IPS DF 19.7 (cell line): ENCODE measurements at regions not wholly inside any gene's neighbourhood (a gene's known extent, or its start where the extent isn't known, plus 50 kb on each side); places are given as distances from the start of the nearest gene placed in this dataset.

Experiments
- DNase-seq: peaks from one replicate; pipeline ENCODE4 v3.0.0-alpha.2; 2013; ENCODE audit warnings: low read depth, low spot score

DNA sequence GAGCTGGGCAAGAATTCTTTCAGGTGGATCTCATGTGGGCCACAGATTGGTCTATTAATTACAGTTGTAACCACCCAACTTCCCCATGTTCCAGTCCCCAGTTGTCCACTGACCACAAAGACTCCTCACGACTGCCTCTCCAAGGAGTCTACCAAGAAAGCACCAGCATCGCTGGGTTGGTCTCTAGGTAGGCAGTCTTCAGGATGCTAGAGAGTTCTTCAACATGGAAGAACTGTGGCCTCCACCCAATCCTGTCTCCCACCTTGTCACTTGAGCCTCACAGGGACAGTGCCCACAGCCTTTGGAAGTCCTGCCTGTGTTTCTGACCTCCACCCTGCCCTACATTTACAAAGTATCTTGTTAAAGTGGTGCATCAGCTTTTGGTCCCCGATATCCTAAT lies 184.7 kb upstream of the FN1 start:
- DNase-seq: no peak

DNA sequence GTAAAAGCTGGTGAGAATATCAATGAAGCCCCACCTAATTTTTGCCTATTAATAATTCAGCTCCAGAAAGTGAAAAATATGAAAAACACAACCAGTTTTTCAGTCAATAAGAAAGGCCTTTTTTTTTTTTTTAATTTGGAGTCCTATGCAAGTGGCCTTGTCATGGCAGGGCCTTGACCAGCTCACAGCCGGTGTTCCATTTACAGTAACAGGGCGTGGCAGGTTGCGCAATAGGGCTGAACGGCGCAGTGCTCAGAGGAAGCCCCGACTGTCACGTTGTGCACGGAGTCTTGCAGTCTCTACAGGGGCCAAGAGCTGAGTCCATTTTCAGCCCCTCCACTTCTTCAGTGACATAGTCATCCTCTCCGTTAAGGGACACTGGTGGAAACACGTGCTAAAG lies 184.1 kb upstream of the FN1 start:
- DNase-seq: no peak

DNA sequence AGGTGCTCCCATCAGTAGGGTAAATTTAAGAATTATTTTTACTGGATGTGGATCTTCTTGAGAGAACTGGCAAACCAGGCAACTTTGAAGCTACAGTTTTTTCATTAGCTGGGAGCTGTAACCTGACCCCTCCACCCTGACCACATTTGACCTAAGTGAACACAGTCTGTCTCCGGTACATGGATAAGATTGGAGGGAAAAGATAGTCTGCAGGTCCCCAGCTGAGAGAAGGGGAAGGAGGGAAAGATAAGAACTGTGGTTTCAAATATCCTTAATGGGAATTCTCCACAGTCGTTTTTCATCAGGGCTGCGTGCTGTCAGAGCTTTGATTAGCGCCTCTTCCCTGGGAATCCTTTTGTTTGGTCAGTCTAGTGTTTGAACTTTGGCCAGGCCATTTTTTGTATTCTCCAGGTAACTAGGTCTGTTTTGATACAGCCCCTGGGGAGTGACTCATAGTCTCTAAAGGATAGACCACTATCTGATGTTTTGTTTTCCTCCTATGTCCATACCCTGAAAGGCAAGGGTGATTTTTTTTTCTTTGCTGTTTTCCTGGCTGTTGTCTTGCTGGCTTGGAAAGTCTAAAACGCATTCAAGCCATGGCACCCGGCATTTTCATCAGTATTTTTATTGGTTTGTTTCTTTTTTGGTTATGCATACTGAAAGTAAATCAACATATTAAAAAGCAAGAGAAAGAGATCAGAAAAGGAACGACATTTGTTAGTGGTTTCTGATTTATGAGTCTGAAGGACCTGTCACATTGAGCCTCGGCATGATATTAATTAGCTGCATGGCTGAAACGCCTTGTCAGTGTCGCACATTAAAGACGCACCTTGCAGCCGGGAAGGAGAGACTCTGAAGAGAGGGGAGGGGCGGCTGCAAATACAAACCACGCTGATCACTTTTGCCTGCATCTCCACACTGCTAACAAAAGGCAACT lies 183.4 kb upstream of the FN1 start:
- no peak for DNase-seq

- DNase-seq: no peak
Measured at GRCh38 chr2:215618145-215618544, 182.3 kb upstream of the FN1 start.

- DNase-seq: no peak
Measured at GRCh38 chr2:215617060-215617824, 181.4 kb upstream of the FN1 start.

GRCh38 chr2:215615803-215616174 lies 179.9 kb upstream of the FN1 start:
- DNase-seq: no peak

- no peak for DNase-seq
Measured at GRCh38 chr2:215615067-215615802, 179.4 kb upstream of the FN1 start.

DNA sequence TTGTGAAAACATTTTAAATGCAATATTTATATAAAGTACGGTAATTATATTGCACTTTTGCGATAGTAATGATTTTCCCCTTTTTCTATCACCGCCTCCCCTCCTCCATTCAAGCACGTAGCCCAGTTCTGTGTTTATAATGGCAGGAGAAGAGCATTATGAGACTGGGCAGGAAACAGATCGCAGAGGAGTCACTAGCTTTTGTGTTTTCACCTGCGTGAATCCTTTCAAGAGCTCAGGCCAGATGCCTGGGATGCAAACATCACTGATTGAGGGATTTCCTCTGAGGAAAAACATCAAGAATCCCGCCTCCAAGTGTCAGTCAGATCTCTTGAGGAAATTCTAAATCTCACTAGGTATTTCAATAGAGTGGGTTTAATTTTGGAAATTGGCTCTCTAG lies 178.4 kb upstream of the FN1 start:
- no peak for DNase-seq

- no peak for DNase-seq
Measured at GRCh38 chr2:215613888-215614287, 178.0 kb upstream of the FN1 start.

GRCh38 chr2:215613280-215613679 lies 177.4 kb upstream of the FN1 start:
- peak; percentile 30 for DNase-seq

GRCh38 chr2:215612786-215613185 lies 176.9 kb upstream of the FN1 start:
- no peak for DNase-seq

- DNase-seq: no peak
Measured at GRCh38 chr2:215611609-215612386, 175.9 kb upstream of the FN1 start.

- DNase-seq: no peak
Measured at GRCh38 chr2:215609089-215610032, 173.5 kb upstream of the FN1 start.

DNA sequence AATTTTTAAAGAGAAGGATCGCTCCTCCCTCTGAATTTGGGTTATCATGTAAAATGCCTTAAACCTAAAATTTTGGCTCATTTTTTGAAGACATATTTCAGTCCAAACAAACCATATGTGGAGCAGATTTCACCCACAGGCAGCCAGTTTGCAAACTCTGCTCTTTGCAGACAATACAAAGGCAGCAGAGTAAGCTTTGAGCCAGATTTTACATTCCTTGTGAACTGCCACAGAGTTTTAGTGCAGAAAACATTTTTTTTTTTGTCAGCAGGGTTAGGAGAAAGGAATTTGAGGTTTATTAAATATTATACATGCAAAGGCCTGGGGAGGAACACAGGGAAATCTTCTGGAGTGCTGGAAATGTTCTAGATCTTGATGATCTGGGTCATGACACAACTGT lies 171.9 kb upstream of the FN1 start:
- no peak for DNase-seq

DNA sequence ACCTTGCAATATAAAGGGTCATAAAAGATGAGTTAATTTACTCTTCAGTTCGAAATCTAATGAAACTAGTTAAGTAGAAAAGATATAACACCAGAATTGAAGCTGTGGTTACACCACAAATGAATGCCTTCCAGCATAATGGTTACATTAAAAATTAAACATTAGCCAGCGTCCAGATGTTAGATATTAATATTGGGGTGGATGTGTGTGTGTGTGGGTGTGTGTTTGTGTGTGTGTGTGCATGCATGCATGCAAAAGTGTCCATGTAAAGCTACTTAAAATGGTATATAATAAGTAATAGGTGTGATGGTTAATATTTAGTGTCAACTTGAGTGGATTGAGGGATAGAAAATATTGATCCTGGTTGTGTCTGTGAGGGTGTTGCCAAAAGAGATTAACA lies 170.4 kb upstream of the FN1 start:
- DNase-seq: no peak

- no peak for DNase-seq
Measured at GRCh38 chr2:215605214-215605613, 169.3 kb upstream of the FN1 start.

- no peak for DNase-seq
Measured at GRCh38 chr2:215604606-215605005, 168.7 kb upstream of the FN1 start.

GRCh38 chr2:215603440-215603839 lies 167.6 kb upstream of the FN1 start:
- no peak for DNase-seq

DNA sequence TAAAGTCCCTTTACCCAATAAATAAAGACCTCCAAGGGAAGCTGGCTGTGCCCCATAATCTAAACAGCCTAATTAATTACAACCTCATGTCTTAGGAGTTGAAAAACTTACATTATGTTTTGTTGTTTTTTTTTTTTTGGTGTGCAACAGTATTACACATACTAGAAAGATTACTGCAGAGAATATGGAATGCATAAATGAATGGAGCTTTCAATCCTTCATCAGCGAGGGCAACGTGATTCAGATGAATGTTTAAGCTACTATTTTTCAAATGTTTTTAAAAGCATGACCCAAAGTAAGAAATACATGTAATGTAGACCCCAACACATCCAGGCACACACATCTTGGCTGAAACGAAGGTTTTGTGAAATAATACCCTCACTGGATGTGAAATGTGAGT lies 167.1 kb upstream of the FN1 start:
- DNase-seq: no peak

GRCh38 chr2:215601990-215602721 lies 166.3 kb upstream of the FN1 start:
- DNase-seq: no peak
